Forelimb muscle (tissue), 1 donor: ENCODE measurements at regions not wholly inside any gene's neighbourhood (a gene's known extent, or its start where the extent isn't known, plus 50 kb on each side); places are given as distances from the start of the nearest gene placed in this dataset.
A peak's percentile ranks its signal among the peaks of the same experiment; 100 is the strongest.

Experiments used
- DNase-seq: peaks from one replicate; pipeline ENCODE4 v3.0.0-alpha.2; 2013; ENCODE audit warnings: low read depth

DNA sequence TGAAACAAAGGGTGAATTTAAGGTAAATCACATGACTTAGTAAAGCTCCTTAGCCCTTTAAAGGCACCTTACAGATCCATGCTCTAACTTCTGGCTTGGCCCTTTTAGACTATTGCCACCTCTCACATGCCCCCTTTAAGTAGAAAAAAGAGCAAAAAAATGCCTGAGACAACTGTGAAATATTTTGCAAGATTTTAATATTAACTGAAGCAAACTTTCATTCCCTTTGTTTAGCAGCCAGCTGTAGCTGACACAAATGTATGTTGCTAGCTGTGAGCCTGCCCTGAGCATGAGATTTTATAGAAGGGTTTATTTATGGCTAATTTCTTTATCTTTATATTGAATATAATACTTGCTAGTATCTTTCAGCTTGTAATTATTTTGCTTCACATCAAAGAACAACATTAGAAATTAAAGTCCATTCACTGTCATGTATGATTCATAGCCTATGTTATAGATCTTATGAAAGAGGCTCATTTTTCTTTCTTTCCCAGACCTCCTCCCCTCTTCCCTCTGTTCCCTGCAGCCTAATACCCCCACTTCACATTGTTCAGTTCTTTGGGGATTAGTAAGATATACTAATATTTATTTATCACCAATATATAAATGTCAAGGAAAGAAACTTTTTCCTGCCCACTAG lies 637.2 kb upstream of the ZEB2 start:
- DNase-seq, result no peak

DNA sequence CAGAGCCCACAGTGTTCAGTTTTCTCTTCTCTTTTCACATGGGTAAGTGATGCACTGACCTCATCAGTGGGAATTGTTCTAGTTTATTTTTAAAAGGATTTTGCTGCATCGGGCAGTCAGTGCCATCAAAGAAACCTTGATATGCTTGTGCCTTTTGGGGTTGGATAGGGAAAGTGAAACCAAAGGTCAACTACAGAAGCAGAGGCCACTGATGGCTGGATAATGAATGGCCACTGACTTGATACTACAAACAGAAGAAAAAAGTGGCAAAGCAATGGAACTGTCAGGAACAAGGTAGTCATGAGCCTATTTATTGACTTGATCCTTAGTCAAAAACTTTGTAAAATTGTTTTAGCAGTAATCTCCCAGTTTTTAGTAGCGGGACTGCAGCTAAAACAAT lies 636.3 kb upstream of the ZEB2 start:
- DNase-seq, result no peak

DNA sequence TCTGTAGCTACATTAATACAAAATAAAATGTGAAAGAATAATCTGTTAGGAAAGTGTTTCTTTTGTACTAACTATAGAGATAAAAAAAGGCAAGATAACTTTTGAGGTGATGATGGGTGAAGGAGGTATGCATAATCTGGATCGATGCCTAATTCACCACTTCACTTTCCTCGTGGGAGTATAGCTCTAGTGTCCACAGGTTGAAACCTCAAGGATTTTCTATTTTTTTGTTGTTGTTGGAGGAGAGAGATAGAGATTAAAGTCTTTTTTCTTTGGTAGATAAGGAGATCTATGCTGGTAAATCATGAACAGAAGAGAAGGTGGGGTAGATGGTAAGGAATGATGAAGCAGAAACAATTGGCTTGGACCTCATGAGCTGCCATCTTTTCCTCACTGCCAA lies 635.3 kb upstream of the ZEB2 start:
- DNase-seq, result no peak

DNA sequence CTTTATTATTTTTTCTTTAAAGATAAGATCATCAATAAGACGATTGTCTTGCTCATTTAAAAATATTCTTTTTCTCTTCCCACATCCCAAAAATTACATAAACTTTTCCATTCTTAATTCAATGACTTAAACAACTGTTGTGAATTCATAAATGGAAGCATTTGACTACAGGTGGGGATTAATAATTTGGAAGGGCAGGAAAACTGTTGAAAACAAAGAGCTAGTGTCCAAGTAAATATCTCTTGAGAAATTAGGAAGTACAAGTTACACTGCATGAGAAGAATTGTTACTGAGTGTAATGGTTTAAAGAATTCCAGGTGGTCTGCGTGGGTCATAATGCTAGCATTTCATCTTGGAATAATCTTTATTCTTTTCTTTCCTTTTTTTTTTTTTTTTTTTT lies 634.8 kb upstream of the ZEB2 start:
- DNase-seq, result no peak

DNA sequence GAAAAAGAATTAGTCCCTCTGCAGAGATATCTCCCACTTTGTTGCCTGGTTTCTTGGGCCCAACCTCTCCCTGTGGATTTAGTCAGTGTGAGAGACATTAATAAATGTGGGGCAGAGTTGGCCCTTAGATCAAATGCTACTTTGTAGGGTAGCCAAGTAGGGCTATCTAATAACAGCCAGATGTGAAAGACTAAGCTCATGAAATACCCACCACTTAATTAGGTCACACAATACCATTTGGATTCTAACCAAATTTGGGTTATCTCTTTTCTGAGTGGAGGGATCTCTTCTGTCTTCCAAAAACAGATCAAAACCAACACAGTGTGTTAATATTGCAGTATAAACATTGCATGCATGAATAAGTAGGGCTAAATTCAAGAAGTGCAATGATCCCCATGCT lies 626.8 kb upstream of the ZEB2 start:
- no peak for DNase-seq

DNA sequence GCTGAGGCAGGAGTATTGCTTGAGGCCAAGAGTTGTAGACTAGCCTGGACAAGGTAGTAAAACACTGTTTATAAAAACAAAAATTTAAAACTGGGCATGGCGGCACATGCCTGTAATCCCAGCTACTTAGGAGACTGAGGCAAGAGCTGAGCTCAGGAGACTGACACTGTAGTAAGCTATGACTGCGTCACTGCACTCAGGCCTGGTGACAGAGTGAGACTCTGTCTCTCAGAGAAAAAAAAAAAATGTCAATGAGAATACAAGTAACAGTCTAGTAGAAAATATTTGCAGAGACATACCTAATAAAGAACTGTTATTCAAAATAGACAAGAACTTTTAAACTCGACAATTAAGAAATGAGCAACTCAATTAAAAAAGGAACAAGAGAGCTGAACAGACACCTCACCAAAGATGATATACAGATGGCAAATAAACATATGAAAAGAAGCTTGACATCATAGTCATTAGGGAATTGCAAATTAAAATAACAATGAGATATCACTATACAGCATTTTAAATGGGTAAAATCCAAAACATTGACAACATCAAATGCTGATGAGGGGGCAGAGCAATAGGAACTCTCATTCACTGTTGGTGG lies 624.3 kb upstream of the ZEB2 start:
- no peak for DNase-seq

DNA sequence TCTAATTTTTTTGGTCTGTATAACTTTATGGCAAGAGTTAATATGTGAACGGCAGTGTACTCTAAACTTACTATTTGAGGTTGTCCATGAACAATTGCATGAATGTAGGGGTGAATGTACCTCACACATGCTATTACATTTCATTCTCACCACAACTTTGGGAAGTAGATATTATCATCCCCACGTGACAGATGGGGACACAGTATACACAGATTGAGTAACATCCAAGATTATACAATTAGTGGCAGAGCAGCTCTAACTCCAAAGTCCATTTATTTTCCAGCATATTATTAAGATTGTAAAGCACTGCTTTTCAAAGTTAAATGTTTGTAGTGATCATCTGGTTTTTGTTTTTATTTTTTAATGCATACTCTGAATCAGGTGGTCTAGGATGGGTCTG lies 622.1 kb upstream of the ZEB2 start:
- DNase-seq, result no peak

DNA sequence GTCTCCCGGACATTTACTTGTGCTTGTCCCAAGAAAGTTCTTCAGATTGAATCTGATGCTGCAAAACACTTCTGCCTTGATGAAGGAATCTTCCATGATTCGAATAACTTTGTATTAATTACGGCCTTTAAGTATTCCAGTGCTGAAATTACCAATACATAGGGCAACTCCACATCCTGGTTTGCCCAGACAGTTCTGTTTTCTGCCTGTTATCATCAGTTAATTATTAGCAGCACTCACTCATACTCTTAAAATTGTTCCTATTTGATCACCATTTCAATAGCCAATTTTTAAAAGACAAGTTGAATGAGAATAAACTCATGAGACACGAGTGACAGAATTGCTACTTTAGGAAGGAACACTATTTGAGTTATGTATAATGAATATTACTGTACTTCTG lies 620.7 kb upstream of the ZEB2 start:
- DNase-seq, result no peak

DNA sequence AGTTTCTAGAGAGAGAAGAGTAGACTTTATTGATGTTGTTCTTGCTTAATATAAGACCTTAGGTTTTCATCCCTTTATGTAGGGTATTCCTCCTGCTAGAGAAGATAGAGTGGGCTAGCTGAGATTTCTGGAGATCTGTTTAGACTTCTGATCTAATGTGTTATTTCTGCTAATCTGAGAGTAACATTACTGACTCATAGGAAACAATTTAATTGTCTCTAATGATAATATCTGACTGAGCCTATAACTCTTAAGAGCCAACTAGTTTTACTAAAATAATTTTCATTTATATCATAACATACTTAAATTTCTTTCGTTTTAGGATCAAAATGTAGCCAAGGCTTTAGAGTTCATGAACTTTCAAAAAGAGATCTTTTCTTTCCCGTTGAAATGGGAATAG lies 618.7 kb upstream of the ZEB2 start:
- no peak for DNase-seq

DNA sequence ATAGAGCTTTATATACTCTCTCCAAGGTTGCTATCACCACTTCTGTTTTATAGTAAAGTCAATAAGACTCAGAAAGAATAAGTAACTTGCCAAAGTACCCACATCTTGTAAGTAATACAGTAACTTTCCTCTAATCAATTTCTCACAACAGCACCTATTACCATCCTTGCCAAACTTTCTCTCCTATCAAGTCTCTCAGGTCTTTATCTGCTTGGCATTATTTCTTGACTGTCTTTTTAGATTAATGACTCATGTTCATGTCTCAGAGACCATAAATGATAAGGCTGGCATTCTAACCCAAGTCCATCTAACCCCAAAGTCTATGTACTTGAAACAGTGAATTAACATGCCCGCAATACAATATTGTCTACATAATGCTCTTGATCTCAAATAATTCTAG lies 618.0 kb upstream of the ZEB2 start:
- no peak for DNase-seq

DNA sequence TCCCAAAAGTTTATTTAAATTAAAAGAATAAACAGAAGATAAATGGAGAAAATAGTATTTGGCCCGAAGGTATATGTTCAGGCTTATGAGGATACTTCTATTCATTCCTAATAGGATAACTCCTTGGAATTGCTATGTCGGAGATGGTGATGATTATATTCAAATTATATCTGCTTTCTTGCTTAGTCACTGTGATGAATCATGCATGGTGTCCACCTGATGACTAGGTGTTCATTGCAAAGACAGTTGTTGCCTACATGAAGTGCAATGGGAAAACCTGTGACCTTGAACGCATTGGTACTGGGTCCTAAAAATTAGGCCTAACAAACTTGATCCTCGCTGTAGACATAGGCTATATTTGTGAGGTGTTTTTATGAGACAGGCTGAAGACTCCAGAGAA lies 617.3 kb upstream of the ZEB2 start:
- no peak for DNase-seq

DNA sequence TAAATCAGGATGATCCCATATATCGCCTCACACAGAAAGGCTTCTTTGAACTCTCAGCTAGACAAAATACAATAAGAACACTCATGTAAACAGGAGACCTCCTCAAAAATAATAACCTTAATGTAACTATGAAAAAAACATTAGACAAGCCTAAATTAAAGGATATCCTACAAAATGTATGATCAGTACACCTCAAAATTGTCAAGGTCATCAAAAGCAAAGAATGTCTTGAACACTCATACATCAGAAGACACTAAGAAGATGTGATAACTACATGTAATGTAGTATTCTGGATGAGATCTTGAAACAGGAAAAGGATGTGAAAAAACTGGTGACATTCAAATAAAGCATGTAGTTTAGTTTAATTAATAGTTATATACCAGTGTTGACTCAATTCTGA lies 616.8 kb upstream of the ZEB2 start:
- no peak for DNase-seq

DNA sequence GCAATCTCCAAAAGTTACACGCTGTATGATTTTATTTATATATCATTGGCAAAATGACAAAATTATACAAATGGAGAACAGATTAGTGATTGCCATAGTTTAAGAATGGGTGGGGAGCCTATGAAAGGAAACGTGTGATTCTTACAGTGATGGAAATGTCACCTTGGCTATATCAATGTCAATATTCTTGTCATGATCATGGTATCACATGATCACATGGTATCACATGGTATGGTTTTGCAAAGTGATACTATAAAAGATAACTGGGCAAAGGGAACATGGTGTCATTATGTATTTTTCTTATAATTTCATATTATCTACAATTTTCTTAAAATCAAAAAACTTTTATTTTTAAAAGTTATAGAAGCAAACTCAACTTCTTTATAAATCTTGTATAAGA lies 606.2 kb upstream of the ZEB2 start:
- no peak for DNase-seq

DNA sequence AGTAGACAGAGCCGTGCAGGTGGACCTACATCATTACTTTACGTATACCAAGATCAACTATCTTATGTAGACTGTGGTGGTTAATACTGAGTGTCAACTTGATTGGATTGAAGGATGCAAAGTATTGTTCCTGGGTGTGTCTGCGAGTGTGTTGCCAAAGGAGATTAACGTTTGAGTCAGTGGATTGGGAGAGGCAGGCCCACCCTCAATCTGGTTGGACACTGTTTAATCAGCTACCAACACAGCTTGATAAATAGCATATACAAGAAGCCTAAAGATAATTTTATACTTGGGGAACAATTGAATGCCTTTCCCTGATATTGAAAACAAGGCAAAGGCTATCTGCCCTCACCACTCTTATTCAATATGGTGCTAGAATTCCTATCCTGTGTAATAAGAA lies 604.2 kb upstream of the ZEB2 start:
- DNase-seq, result no peak

DNA sequence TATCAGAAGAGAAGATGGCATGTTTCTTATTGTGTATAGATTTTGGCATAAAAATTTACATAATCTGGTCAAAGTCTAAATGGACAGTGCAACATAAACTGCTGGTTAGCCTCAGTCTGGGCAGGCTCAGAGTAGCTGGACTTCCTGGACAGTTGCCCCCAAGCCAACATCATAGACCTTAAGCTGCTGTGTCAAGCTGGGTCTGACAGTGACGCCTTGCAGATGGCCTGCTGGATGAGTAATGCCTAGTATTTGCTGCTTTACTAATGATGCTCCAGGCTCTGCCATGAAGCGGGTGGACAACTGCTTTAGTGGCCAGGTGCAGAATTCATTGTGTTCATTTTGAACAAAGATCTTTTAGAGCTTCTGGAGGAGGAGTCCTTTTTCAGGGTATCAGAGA lies 603.7 kb upstream of the ZEB2 start:
- no peak for DNase-seq

DNA sequence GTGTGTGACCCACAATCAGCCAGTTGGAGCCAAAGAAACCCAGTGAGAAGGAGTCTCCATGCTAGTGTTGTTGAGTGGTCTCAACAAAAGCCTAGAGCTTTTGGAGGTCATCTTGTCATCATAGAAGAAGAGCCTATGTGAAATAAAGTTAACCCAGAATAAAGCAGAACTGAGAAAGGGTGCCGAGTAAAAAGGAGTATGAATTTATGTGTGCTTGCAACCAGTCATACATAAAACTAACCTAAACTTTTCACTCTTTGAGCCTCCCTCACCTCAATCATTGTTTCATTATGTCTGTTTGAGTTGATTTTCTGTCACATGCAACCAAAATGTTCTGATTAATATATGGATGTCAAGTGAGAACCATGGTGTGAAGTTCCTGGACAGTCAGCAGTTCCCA lies 599.3 kb upstream of the ZEB2 start:
- DNase-seq, result no peak

DNA sequence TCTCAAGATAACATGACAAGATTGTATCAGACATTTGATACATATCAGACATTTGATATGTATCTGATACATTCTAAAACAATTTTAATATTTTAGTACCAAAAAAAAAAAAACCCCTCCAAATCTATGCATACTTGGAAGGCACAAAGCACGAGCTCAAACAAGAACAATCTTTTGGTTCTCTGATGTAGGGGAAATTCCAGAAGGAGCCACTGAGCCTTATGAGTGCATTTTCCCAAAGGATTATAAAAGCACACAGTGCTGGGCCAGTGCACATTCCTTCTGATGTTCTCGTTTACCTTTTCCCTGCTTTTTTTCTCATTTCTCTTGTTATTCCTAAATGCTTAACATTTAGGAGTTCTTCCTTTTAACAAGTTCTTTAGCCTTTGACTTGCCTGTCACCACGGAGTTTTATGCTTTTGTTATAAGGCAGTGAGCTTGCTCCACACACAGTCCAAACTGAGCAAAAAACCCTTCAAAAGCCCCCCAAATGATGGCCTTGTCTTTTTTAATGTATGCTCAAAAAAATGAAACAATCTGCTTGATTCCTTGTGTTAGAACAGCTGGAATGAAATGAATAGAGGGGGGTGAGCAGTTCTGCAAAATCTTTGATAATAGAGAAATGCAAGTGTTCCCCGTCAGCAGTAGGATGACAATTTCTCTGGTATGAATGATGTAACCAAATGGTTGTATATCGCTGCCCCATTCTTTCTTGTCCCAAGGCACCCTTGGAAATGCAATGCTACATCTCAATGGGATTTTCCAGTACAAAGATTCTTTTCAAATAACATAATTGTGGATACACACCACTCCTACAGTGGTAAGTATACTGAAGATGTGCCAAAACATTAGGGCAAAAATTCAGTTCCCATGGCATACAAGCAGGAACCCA lies 597.2 kb upstream of the ZEB2 start:
- DNase-seq, result no peak

DNA sequence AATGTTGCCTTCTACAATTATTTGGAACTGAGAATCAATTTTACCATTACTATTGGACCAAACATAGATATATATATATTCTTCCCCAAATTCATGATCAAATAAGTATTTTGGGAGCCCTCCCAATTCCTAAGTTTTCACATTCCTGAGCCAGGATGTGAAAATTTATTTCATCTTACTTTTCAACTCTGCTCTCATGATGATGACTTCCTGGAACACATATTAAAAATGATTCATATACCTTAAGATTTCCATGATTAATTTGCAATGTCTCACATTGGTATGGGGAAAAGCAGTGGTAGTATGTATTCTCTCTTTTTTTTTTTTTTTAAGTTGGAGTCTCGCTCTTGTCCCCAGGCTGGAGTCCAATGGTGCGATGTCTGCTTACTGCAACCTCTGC lies 596.1 kb upstream of the ZEB2 start:
- DNase-seq, result no peak

DNA sequence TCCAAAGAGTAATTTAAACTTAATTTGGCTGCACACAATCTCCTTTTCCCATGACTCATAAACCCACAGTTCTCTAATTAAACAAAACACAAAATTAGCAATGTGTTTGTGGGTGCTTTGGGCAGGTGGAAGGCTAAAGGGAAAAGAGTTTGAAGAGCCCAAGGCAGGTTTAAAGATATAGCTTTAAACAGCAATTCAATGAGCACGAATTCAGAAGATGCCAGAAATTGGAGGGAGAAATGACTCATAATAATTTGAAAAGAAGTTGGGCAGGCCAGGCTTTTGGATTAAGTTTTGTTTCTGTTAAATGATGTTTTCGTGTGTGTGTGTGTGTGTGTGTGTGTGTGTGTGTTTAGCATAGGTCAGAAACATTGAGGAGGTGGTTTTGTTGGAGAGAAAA lies 594.8 kb upstream of the ZEB2 start:
- no peak for DNase-seq

DNA sequence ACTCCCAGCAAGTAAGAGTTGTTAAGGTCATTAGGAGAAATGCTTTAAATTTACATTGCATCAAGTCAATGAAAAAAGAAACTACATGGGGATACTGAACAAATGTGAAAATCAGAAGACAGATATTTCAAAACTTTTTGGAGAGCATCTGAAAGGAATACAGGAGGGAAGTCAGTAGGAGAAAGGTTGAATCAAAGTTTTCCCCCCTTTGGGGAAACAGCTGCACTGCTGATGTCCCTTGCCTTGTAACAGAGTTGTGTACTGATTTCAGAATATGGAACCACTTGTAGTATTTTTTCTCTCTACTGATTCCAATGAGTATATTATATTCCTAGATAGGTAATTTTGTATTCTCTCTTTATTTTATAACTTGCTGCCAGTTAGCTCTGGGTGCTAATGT lies 592.5 kb upstream of the ZEB2 start:
- peak; percentile 62 for DNase-seq

DNA sequence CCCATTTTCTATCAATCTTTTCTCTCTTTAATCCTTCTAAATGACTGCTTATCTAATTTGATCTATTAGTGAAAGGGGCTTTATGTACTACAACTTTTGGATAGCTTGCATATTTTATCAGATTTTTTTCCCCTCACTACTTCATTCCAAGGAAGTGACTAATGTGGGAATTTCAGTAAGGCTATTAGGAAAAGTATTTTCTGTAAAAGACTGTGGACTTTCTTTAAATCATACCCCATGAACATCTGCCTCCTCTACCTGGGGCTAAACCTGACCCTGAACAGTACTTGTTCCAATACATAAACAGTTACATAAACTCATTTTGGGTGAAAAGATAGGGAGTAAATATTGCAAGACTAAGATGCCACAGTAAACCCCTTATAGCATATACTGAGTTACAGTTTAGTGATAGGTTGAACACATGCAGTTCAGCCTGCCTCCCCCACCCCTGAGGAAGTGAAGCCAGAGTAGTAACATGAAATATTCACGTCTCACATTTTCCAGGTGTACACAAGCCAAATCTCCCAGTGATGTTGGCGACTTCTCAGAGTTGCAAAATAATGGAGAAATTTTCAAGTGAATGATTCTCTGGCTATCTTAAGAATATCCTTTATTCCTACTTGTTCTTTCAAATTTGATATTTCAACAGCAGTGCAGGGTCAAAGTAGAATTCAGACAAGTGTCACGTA lies 590.9 kb upstream of the ZEB2 start:
- DNase-seq, result no peak

DNA sequence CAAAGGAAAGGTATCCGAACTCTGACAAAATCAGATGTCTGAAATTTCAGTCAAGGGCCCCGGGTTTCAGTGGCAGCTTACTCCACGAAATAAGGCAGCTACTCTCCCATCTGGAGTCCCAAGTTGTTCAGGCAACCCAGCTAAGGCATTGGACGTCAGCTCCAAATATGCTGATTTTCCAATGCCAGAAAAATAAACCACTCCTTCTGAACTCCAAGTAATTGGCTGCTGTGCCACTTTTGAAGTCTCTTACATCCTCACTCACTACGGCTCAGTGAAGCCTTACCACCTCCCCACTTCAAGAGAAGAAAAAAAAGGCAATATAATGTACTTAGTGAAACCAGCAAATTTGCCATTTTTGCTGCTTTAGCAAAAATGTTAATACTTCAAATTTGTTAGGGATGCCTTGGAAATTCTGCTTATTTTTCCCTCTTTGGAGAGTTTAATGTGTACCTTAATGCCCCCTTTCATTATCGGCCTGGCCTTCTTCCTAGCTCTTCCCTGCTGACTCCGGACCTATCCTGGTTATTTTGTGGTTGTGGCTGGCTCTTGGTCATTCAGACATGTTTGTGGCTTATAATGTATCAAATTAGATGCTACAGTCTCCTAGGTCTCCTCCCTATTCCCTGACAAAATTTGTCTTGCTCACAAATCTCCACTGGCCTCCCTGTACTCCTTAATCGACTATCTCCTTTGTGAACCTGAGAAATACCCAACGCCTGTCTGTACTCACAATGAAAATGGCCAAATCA lies 589.2 kb upstream of the ZEB2 start:
- no peak for DNase-seq
